AG09309 (cell line): ENCODE measurements at regions not wholly inside any gene's neighbourhood (a gene's known extent, or its start where the extent isn't known, plus 50 kb on each side); places are given as distances from the start of the nearest gene placed in this dataset.

Source experiments
- DNase-seq: peaks from one replicate; pipeline ENCODE4 v3.0.0-alpha.2; 2010; ENCODE audit warnings: low read depth
- H3K4me3 ChIP-seq: 2 replicates; pipeline ENCODE4 v1.5.1; 2011; ENCODE audit warnings: mild to moderate bottlenecking, low read depth, low read length, moderate library complexity; ENCODE audit not compliant: control insufficient read depth
- TF ChIP-seq, protein P1 (sequence below): IDR thresholded peaks from 2 replicates; pipeline ENCODE4 v1.5.1; 2011; ENCODE audit warnings: mild to moderate bottlenecking, low read depth, low read length, inconsistent platforms; ENCODE audit not compliant: insufficient read depth, control insufficient read depth; ENCODE audit errors: missing control alignments

DNA sequence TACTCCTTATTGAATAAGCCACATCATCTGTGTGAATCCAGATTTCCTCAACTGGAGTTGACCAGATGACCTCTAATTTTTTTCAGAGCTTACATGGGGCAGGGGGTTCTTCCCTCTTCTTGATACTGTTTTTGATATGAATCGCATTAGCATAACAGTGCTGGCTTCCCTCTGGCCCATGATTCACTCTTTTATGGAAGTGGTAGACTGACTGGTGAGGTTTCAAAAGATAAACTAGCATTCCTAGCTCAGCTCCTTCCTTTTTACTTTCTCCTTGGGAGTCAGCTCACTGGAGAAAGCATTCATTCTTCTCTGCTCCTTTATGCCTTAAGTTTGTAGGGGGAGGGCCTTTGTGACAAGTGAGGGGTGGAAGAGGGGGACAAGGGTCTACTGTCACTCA, 161.0 kb upstream of the FGF13 start:
- no peak for DNase-seq
- no peak overlapping the region for H3K4me3 ChIP-seq
- TF ChIP-seq, protein P1, sequence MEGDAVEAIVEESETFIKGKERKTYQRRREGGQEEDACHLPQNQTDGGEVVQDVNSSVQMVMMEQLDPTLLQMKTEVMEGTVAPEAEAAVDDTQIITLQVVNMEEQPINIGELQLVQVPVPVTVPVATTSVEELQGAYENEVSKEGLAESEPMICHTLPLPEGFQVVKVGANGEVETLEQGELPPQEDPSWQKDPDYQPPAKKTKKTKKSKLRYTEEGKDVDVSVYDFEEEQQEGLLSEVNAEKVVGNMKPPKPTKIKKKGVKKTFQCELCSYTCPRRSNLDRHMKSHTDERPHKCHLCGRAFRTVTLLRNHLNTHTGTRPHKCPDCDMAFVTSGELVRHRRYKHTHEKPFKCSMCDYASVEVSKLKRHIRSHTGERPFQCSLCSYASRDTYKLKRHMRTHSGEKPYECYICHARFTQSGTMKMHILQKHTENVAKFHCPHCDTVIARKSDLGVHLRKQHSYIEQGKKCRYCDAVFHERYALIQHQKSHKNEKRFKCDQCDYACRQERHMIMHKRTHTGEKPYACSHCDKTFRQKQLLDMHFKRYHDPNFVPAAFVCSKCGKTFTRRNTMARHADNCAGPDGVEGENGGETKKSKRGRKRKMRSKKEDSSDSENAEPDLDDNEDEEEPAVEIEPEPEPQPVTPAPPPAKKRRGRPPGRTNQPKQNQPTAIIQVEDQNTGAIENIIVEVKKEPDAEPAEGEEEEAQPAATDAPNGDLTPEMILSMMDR = no peak

DNA sequence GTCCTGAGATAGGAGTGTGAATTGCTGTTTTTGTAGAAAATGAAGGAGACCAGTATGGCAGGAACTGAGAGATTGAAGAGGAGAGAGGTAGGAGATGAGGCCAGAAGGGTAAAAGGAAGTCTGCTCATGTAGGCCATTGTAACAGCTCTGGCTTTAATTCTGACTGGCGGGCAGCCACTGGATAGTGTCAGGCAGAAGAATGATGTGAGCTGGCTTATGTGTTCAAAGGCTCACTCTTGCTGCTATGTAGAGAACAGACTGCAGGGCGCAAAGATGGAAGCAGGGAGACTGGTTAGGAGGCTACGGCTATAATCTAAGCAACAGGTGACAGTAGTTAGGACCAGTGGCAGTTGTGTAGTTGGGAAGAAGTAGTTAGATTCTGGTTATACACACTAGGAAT, 160.2 kb upstream of the FGF13 start:
- no peak for DNase-seq
- H3K4me3 ChIP-seq = no peak overlapping the region
- TF ChIP-seq, protein P1 = no peak

DNA sequence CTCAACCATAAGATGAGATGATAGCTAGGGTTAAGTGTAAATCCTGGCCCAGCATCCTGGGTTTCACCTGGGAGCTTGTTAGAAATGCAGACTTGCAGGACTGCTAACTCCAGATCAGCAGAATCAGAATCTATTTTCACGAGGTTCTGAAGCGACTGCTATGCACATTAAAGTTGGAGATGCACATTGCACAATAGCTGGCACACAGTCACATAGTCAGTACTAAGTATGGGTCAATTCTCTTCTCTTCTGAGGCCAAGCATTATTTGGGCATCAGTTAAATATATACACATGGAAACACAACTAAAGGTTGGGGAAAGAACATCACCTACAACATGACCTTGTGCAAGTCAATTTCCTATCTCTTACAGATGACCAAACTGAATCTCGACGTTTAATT, 155.1 kb upstream of the FGF13 start:
- no peak overlapping the region for H3K4me3 ChIP-seq
- TF ChIP-seq, protein P1 = no peak

DNA sequence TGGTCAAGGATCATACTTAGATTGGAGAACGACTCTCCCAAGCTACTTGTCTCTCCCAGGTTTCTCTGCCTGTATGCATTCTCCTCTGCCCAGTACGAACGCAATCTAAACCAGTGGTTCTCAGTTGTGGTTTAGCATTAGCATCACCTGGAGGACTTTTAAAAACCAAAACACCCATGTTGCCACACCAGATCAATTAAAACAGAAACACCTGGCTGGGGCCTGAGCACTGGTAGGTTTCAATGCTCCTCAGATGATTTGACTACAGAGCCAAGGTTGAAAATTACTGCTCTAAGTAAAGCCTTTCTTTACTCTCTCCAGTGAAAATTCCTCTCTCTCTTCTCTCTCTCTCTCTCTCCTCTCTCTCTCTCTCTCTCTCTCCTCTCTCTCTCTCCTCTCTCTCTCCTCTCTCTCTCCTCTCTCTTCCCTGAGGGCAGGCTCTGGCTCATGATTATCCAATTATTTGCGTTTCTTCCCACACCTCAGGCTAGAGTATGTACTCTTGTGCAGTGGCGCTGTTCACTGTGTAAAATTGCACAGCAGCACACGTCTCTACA, 153.7 kb upstream of the FGF13 start:
- H3K4me3 ChIP-seq = no peak overlapping the region
- no peak for DNase-seq
- TF ChIP-seq, protein P1 = no peak

More for the DNA sequence above, 155.1 kb upstream of the FGF13 start:
- DNase-seq = no peak

DNA sequence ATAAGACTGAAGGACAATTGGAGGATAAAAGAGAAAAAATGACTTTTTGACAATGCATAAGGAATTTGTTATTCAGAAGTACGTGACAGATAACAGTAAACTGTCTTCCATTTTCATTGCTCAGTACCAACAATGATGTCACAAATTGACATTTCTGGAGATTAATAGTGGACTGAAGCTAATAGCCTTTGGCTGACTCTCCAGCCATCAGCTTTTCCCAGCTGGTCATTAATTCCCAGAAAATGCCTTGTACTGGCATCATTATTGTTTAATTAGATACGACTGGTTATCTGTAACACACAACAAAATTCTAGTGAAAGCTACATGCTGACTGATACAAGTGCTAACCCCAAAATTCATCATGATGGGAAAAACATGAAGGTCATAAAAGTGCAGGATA, 147.9 kb upstream of the FGF13 start:
- TF ChIP-seq, protein P1 = no peak
- no peak for DNase-seq
- no peak overlapping the region for H3K4me3 ChIP-seq

DNA sequence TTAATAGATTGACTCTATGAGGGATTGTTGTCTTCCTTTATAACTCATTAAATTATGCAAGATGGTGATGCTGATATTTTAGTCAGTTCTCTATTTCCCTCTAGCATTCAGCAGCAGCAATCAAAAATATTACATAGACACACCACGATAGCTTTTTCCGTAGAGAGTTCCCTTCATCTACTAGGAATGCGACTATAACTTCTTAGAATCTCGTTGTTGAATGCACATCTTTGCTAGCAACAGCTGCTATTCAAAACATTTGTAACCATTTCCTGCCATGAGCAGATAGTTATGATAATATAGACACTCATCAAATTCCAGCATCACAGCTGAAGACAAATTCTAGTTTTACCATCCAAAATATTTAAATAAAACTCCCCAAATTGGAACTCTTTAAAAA, 147.4 kb upstream of the FGF13 start:
- DNase-seq = no peak
- TF ChIP-seq, protein P1 = no peak
- H3K4me3 ChIP-seq = no peak overlapping the region

DNA sequence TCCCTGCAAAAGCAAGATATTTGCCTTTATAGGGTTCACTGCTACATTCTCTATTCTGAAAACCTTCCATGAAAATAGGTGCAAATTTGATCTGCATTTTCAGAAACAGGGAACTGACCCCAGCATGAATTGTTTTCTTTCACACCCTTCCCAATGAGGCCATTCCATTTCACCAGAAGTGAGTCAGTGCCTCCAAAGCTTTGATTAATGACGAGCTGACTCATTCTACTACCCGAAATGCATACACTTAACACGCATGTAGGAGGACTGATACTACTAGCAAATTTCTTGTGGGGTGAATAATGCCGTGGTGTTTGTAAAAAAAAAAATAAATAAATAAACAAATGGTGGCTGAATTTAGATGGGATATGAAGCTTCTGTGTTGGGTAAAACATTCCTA, 146.9 kb upstream of the FGF13 start:
- peak; percentile 35 for DNase-seq
- TF ChIP-seq, protein P1 = no peak

More for the DNA sequence above, 146.9 kb upstream of the FGF13 start:
- no peak overlapping the region for H3K4me3 ChIP-seq
